ENCODE measurements at regions not wholly inside any gene's neighbourhood (a gene's known extent, or its start where the extent isn't known, plus 50 kb on each side); places are given as distances from the start of the nearest gene placed in this dataset.

- H3K27ac ChIP-seq (ENCODE audit: low read depth in 1 of 2, low read length in 2 of 2): no peak overlapping the region
- H3K4me3 ChIP-seq (ENCODE audit: low read depth in 1 of 3, low read length in 3 of 3): no peak overlapping the region
- H3K27me3 ChIP-seq (ENCODE audit: control insufficient read depth in 4 of 4, insufficient read depth in 4 of 4, low read length in 3 of 4): no peaks in the 10 kb centered on the region
- DNase-seq (ENCODE audit: low spot score): no peak
- H3K4me1 ChIP-seq (ENCODE audit: control insufficient read depth in 4 of 4, insufficient read depth in 4 of 4, low read length in 3 of 4): no peaks in the 10 kb centered on the region
- WGBS: 94% methylated on average over 7 of the region's 7 CpGs
- TF ChIP-seq ZBTB33 (IDR thresholded peaks at IDR 0.05): no peak
- TF ChIP-seq NR2F2 (IDR thresholded peaks at IDR 0.05): no peak
- TF ChIP-seq TAF1 (conservative IDR thresholded peaks at IDR 0.05): no peak
- no peak for TF ChIP-seq GABPA (IDR thresholded peaks at IDR 0.05 in 1 of 2, conservative IDR thresholded peaks at IDR 0.05 in 1 of 2)
- no peak for TF ChIP-seq FOXA1 (IDR thresholded peaks at IDR 0.05)
- no peak for TF ChIP-seq FOXA2 (IDR thresholded peaks at IDR 0.05)
- no peak for TF ChIP-seq HNF4G (IDR thresholded peaks at IDR 0.05)
- no peak for TF ChIP-seq ATF3 (IDR thresholded peaks at IDR 0.05)
- TF ChIP-seq RXRA (IDR thresholded peaks at IDR 0.05): no peak
- TF ChIP-seq JUND (IDR thresholded peaks at IDR 0.05): no peak
- TF ChIP-seq MAX (IDR thresholded peaks at IDR 0.05): no peak
- no peak for TF ChIP-seq REST (IDR thresholded peaks at IDR 0.05)
- no peak for TF ChIP-seq EGR1 (IDR thresholded peaks at IDR 0.05; ENCODE audit: low read depth in 2 of 2)
- TF ChIP-seq SP1 (IDR thresholded peaks at IDR 0.05): no peak
- no peak for TF ChIP-seq HNF4A (conservative IDR thresholded peaks at IDR 0.05)
- no peak for TF ChIP-seq CTCF (IDR thresholded peaks at IDR 0.05; ENCODE audit: low read depth, low read length, missing input control)
- no peaks in the 10 kb centered on the region for H3K36me3 ChIP-seq (ENCODE audit: control insufficient read depth in 4 of 4, insufficient read depth in 3 of 4, low read depth in 1 of 4, low read length in 3 of 4)
- H3K9me3 ChIP-seq (ENCODE audit: control insufficient read depth in 4 of 4, low read length in 3 of 4): no peaks in the 10 kb centered on the region
- H3K9ac ChIP-seq (ENCODE audit: low read depth in 1 of 2, low read length in 2 of 2): no peak overlapping the region
These were observed 82.5 kb downstream of the PJA1 start for GRCh38 chrX:69082753-69083150.

Measured in liver (tissue), 8 donors.